HepG2 (cell line): ENCODE measurements at regions not wholly inside any gene's neighbourhood (a gene's known extent, or its start where the extent isn't known, plus 50 kb on each side); places are given as distances from the start of the nearest gene placed in this dataset.

Experiments
- ATAC-seq: fragments of 200-7000 bp; cut with Tn5 transposase; 3 replicates; pipeline ENCODE4 v1.9.1; 2020; ENCODE audit warnings: mild to moderate bottlenecking, moderate library complexity
- BruUV-seq: library from RNA; stranded (reverse); fragments of 400-500 nt; replicated peaks from 2 replicates; lab custom pipeline; 2021; lab: Mats Ljungman, UMichigan
- CTCF ChIA-PET: fragments of 300-600 bp; formaldehyde crosslinking; extraction: SDS; loops from one replicate; lab custom pipeline; 2021; ENCODE audit warnings: low total read pairs, inconsistent platforms, low intra/inter-chr PET ratio; lab: Yijun Ruan, JAX
- POLR2A ChIA-PET: fragments of 350-600 bp; sonication (Branson Sonifier 250); formaldehyde crosslinking; loops from one replicate; lab custom pipeline; 2020; ENCODE audit warnings: antibody characterized with exemption, inconsistent platforms; lab: Yijun Ruan, JAX
- DNase-seq: peaks from one replicate; pipeline ENCODE4 v3.0.0-alpha.2; 2015; ENCODE audit warnings: low spot score
- FAIRE-seq: peaks from 3 replicates; lab custom pipeline; 2011; peaks lifted over from hg19 to GRCh38; lab: Jason Lieb, UNC
- H2AFZ ChIP-seq: one replicate; pipeline ENCODE4 v1.6.1; 2011; ENCODE audit warnings: low read length, inconsistent platforms
- H3K27ac ChIP-seq: fragments of 300-600 bp; 3 replicates; pipeline ENCODE4 v1.8.0; 2011; ENCODE audit warnings: mixed run types, mild to moderate bottlenecking, mixed read lengths, low read length, inconsistent platforms; ENCODE audit not compliant: insufficient read depth; ENCODE audit errors: extremely low read length
- H3K27me3 ChIP-seq, 2 experiments: fragments of 200-600 bp in 1 of 2; 2 replicates in 1 of 2; 3 replicates in 1 of 2; pipeline versions ENCODE4 v1.6.0 to v1.8.0; 2011; ENCODE audit warnings: low read length in 2 of 2, mild to moderate bottlenecking in 2 of 2, moderate library complexity in 2 of 2, inconsistent platforms in 1 of 2; ENCODE audit not compliant: insufficient read depth in 2 of 2, control insufficient read depth in 1 of 2
- H3K36me3 ChIP-seq, 2 experiments: fragments of 200-600 bp in 1 of 2; replicated peaks in 1 of 2; 2 replicates in 1 of 2; 3 replicates in 1 of 2; pipeline versions ENCODE4 v1.5.1 to v1.8.0; 2011; ENCODE audit warnings: low read length in 2 of 2, inconsistent platforms in 1 of 2; ENCODE audit not compliant: insufficient read depth in 2 of 2, control insufficient read depth in 1 of 2
- H3K4me1 ChIP-seq: 2 replicates; pipeline ENCODE4 v1.5.1; 2012; ENCODE audit warnings: low read length, inconsistent platforms; ENCODE audit not compliant: insufficient read depth
- H3K4me2 ChIP-seq: 2 replicates; pipeline ENCODE4 v1.6.0; 2011; ENCODE audit warnings: low read depth, low read length, inconsistent platforms
- H3K4me3 ChIP-seq, 3 experiments: fragments of 200-600 bp in 1 of 3; sonication (generic), shearing (Covaris generic) in 1 of 3; replicated peaks in 1 of 3; 2 replicates each; pipeline ENCODE4 v1.5.1; 2011 to 2016; ENCODE audit warnings: low read length in 3 of 3, inconsistent platforms in 2 of 3, low read depth in 2 of 3, mild to moderate bottlenecking in 2 of 3, control low read depth in 1 of 3, mixed read lengths in 1 of 3; ENCODE audit not compliant: insufficient read depth in 1 of 3
- H3K79me2 ChIP-seq: one replicate; pipeline ENCODE4 v1.6.1; 2011; ENCODE audit warnings: low read length, inconsistent platforms; ENCODE audit not compliant: insufficient read depth
- H3K9ac ChIP-seq: 2 replicates; pipeline ENCODE4 v1.6.0; 2011; ENCODE audit warnings: mild to moderate bottlenecking, low read depth, low read length, inconsistent platforms; ENCODE audit not compliant: insufficient read depth
- H3K9me3 ChIP-seq: 2 replicates; pipeline ENCODE4 v1.5.1; 2012; ENCODE audit warnings: mild to moderate bottlenecking, low read length
- H4K20me1 ChIP-seq: 2 replicates; pipeline ENCODE4 v1.6.0; 2011; ENCODE audit warnings: inconsistent platforms, mild to moderate bottlenecking, low read length, moderate library complexity; ENCODE audit not compliant: insufficient read depth
- MXD4 ChIP-seq: IDR thresholded peaks from 2 replicates; pipeline ENCODE4 v1.6.1; 2016; ENCODE audit warnings: mild to moderate bottlenecking, missing biosample characterization, missing genetic modification reagents
- NCOA2 ChIP-seq: sonication (generic); formaldehyde crosslinking; IDR thresholded peaks from 2 replicates; pipeline ENCODE4 v1.8.0; 2022; ENCODE audit warnings: inconsistent platforms
- RXRA ChIP-seq: sonication (generic); formaldehyde crosslinking; IDR thresholded peaks from 2 replicates; pipeline ENCODE4 v1.5.1; 2020; ENCODE audit warnings: missing genetic modification reagents
- XRCC5 ChIP-seq: fragments of 200-400 bp; formaldehyde crosslinking; optimal IDR thresholded peaks from 2 replicates; pipeline ENCODE3; 2017; ENCODE audit warnings: mild to moderate bottlenecking, low read length
- ZBTB21 ChIP-seq: sonication (generic); formaldehyde crosslinking; IDR thresholded peaks from 2 replicates; pipeline ENCODE4 v1.4.0; 2020; ENCODE audit warnings: missing genetic modification reagents
- ZNF337 ChIP-seq: sonication (generic); formaldehyde crosslinking; IDR thresholded peaks from 2 replicates; pipeline ENCODE4 v1.5.1; 2020; ENCODE audit warnings: missing genetic modification reagents, low read depth, mild to moderate bottlenecking, borderline replicate concordance
- ZNF431 ChIP-seq: sonication (generic); formaldehyde crosslinking; IDR thresholded peaks from 2 replicates; pipeline ENCODE4 v1.9.0; 2022; ENCODE audit warnings: missing genetic modification reagents, low read depth, mild to moderate bottlenecking, borderline replicate concordance
- WGBS: methylation state at CpG from one replicate; pipeline ENCODE4 v1.1.6; 2017; ENCODE audit warnings: low lambda C conversion rate; 5-methylcytosine and 5-hydroxymethylcytosine counted together
- in situ Hi-C: cut with HindIII; loops from 2 replicates; pipeline ENCODE4 v1.10.0; 2017; ENCODE audit warnings: low pct_unique_long_range_greater_than_20kb; ENCODE audit not compliant: extremely low pct_ligation_motif_present
- intact Hi-C: fragments of 100-400 bp; cut with micrococcal nuclease; formaldehyde crosslinking; loops from one replicate; pipeline ENCODE4 v1.10.0; 2022; ENCODE audit not compliant: unreplicated experiment
- TF ChIP-seq, protein P1 (sequence below): sonication (generic); formaldehyde crosslinking; IDR thresholded peaks from 2 replicates; pipeline ENCODE4 v1.8.0; 2022; ENCODE audit warnings: mild to moderate bottlenecking, missing genetic modification reagents
- TF ChIP-seq, protein P2 (sequence below): sonication (generic); formaldehyde crosslinking; IDR thresholded peaks from 2 replicates; pipeline ENCODE4 v1.5.0; 2020; ENCODE audit warnings: missing genetic modification reagents, mild to moderate bottlenecking, borderline replicate concordance
- TF ChIP-seq, protein P3 (sequence below): sonication (generic); IDR thresholded peaks from 2 replicates; pipeline ENCODE4 v1.6.1; 2016; ENCODE audit warnings: low read depth, borderline replicate concordance
- TF ChIP-seq, protein P4 (sequence below): sonication (generic); formaldehyde crosslinking; IDR thresholded peaks from 2 replicates; pipeline ENCODE4 v1.4.0; 2020; ENCODE audit warnings: missing genetic modification reagents, borderline replicate concordance
- TF ChIP-seq, protein P5 (sequence below), 2 experiments: IDR thresholded peaks; 2 replicates each; pipeline ENCODE4 v1.6.1; 2011 to 2012; ENCODE audit warnings: low read length in 2 of 2, borderline replicate concordance in 1 of 2, low read depth in 1 of 2, mild to moderate bottlenecking in 1 of 2, moderate library complexity in 1 of 2

DNA sequence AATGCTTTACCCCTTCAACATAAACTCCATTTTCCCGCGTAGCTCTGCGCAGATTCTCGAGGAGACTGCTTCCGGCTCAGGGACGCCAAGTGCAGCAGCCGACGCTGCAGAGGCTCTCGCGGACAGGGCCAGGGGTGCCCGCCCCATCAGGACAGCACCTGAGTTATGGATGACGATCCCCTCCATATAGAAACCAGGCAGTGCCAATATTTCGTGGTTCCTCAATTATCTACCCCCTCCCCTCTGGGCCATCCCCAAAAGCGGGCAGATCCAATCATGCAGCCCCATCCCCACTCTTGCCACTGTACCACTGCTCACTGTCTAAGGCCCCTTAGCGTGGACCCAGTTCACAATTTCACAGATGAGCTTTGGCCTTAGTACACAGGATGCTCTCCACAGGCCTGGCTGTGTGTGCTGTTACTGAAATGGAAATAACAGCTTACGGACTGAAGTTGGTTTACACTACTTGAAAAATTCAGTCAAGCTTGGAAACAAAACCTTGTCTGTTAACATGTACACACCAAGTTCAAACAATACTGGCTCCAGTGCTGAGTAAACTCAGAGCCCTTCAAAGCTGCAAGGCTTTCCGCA, 74.5 kb downstream of the DACT2 start (continued):
- TF ChIP-seq, protein P1, sequence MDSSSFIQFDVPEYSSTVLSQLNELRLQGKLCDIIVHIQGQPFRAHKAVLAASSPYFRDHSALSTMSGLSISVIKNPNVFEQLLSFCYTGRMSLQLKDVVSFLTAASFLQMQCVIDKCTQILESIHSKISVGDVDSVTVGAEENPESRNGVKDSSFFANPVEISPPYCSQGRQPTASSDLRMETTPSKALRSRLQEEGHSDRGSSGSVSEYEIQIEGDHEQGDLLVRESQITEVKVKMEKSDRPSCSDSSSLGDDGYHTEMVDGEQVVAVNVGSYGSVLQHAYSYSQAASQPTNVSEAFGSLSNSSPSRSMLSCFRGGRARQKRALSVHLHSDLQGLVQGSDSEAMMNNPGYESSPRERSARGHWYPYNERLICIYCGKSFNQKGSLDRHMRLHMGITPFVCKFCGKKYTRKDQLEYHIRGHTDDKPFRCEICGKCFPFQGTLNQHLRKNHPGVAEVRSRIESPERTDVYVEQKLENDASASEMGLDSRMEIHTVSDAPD (CRISPR knock-in tag): no peak
- TF ChIP-seq, protein P2, sequence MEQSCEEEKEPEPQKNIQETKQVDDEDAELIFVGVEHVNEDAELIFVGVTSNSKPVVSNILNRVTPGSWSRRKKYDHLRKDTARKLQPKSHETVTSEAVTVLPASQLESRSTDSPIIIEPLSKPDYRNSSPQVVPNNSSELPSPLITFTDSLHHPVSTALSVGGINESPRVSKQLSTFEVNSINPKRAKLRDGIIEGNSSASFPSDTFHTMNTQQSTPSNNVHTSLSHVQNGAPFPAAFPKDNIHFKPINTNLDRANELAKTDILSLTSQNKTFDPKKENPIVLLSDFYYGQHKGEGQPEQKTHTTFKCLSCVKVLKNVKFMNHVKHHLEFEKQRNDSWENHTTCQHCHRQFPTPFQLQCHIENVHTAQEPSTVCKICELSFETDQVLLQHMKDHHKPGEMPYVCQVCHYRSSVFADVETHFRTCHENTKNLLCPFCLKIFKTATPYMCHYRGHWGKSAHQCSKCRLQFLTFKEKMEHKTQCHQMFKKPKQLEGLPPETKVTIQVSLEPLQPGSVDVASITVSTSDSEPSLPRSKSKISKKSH (CRISPR knock-in tag): no peak

DNA sequence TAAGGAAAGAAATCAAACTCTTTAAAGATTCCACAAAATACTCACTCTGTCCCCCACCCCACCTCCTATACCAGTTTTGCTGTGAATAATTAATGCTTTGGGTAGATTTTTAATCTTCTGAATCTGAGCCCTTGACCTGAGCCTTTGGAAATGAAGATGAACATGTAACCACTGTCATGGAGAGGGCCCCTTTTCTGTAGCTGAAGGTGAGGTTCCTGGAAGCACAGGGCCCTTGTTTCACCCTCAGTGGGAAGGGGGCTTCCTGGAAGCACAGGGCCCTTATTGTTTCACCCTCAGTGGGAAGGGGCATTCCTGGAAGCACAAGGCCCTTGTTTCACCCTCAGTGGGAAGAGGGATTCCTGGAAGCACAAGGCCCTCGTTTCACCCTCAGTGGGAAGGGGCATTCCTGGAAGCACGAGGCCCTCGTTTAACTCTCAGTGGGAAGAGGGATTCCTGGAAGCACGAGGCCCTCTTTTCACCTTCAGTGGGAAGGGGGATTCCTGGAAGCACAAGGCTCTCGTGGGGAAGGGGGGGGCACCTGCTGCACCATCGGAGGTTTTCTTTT, 75.7 kb downstream of the DACT2 start:
- H3K9ac ChIP-seq: no peak overlapping the region
- no peaks in the 10 kb centered on the region for H3K9me3 ChIP-seq
- in situ Hi-C loops (no loop called here), intact Hi-C loops (no loop called here)
- H3K4me2 ChIP-seq: no peak overlapping the region
- no TSS peak for BruUV-seq
- peaks cover 98% of the 10 kb centered on the region for H3K4me1 ChIP-seq
- H3K4me3 ChIP-seq: no peak overlapping the region
- POLR2A ChIA-PET: interaction anchor here (2.1 kb wide), 1 partner anchor 31 kb away, joined by 4 read pairs; no protein-coding TSS in a partner anchor
- no peak overlapping the region for H3K27ac ChIP-seq
- no peak for ATAC-seq
- WGBS: 40% methylated on average over 4 of the region's 6 CpGs
- DNase-seq: no peak
- CTCF ChIA-PET: no interaction called here
- no peak overlapping the region for H2AFZ ChIP-seq
- H3K79me2 ChIP-seq: no peaks in the 10 kb centered on the region
- H4K20me1 ChIP-seq: no peaks in the 10 kb centered on the region
- no peaks in the 10 kb centered on the region for H3K36me3 ChIP-seq
- no peaks in the 10 kb centered on the region for H3K27me3 ChIP-seq
- FAIRE-seq: no peak
- peak; percentile 74; the same call in 1 of the 2 replicates for TF ChIP-seq NCOA2 (CRISPR knock-in tag)
- TF ChIP-seq XRCC5: no peak
- TF ChIP-seq, protein P3, sequence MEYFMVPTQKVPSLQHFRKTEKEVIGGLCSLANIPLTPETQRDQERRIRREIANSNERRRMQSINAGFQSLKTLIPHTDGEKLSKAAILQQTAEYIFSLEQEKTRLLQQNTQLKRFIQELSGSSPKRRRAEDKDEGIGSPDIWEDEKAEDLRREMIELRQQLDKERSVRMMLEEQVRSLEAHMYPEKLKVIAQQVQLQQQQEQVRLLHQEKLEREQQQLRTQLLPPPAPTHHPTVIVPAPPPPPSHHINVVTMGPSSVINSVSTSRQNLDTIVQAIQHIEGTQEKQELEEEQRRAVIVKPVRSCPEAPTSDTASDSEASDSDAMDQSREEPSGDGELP: no peak
- TF ChIP-seq ZBTB21 (CRISPR knock-in tag): no peak
- TF ChIP-seq, protein P4, sequence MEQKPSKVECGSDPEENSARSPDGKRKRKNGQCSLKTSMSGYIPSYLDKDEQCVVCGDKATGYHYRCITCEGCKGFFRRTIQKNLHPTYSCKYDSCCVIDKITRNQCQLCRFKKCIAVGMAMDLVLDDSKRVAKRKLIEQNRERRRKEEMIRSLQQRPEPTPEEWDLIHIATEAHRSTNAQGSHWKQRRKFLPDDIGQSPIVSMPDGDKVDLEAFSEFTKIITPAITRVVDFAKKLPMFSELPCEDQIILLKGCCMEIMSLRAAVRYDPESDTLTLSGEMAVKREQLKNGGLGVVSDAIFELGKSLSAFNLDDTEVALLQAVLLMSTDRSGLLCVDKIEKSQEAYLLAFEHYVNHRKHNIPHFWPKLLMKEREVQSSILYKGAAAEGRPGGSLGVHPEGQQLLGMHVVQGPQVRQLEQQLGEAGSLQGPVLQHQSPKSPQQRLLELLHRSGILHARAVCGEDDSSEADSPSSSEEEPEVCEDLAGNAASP (CRISPR knock-in tag): peak; percentile 62; the same call in 1 of the 2 replicates
- TF ChIP-seq, protein P5, sequence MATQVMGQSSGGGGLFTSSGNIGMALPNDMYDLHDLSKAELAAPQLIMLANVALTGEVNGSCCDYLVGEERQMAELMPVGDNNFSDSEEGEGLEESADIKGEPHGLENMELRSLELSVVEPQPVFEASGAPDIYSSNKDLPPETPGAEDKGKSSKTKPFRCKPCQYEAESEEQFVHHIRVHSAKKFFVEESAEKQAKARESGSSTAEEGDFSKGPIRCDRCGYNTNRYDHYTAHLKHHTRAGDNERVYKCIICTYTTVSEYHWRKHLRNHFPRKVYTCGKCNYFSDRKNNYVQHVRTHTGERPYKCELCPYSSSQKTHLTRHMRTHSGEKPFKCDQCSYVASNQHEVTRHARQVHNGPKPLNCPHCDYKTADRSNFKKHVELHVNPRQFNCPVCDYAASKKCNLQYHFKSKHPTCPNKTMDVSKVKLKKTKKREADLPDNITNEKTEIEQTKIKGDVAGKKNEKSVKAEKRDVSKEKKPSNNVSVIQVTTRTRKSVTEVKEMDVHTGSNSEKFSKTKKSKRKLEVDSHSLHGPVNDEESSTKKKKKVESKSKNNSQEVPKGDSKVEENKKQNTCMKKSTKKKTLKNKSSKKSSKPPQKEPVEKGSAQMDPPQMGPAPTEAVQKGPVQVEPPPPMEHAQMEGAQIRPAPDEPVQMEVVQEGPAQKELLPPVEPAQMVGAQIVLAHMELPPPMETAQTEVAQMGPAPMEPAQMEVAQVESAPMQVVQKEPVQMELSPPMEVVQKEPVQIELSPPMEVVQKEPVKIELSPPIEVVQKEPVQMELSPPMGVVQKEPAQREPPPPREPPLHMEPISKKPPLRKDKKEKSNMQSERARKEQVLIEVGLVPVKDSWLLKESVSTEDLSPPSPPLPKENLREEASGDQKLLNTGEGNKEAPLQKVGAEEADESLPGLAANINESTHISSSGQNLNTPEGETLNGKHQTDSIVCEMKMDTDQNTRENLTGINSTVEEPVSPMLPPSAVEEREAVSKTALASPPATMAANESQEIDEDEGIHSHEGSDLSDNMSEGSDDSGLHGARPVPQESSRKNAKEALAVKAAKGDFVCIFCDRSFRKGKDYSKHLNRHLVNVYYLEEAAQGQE (IDR thresholded peaks at IDR 0.05; ENCODE audit: borderline replicate concordance in 1 of 2, low read depth in 1 of 2, low read length in 2 of 2): no peak
- TF ChIP-seq ZNF431 (CRISPR knock-in tag): no peak
- peak; percentile 75; the same call in 1 of the 2 replicates for TF ChIP-seq RXRA (CRISPR knock-in tag)
- no peak for TF ChIP-seq ZNF337 (CRISPR knock-in tag)
- no peak for TF ChIP-seq MXD4 (CRISPR knock-in tag)
